GM23338 (cell line): ENCODE measurements at regions not wholly inside any gene's neighbourhood (a gene's known extent, or its start where the extent isn't known, plus 50 kb on each side); places are given as distances from the start of the nearest gene placed in this dataset.

ENCODE experiments used
- ATAC-seq: fragments of 200-7000 bp; cut with Tn5 transposase; 3 replicates; pipeline ENCODE4 v1.9.1; 2020
- DNase-seq: peaks from one replicate; pipeline ENCODE4 v3.0.0-alpha.2; 2015; ENCODE audit warnings: low spot score
- H2AFZ ChIP-seq: fragments of 200-600 bp; sonication (generic); 2 replicates; pipeline ENCODE4 v1.8.0; 2016; ENCODE audit warnings: antibody characterized with exemption, mild to moderate bottlenecking, moderate library complexity
- H3F3A ChIP-seq: fragments of 200-600 bp; sonication (generic); replicated peaks from 2 replicates; pipeline ENCODE4 v1.8.0; 2017; ENCODE audit warnings: antibody characterized with exemption, mixed run types, low read depth
- H3K27ac ChIP-seq: fragments of 200-600 bp; sonication (generic); 2 replicates; pipeline ENCODE4 v1.6.1; 2016; ENCODE audit warnings: low read depth
- H3K27me3 ChIP-seq: fragments of 200-600 bp; sonication (generic); 2 replicates; pipeline ENCODE4 v1.8.0; 2016; ENCODE audit warnings: mild to moderate bottlenecking, mixed run types, moderate library complexity; ENCODE audit not compliant: insufficient read depth
- H3K36me3 ChIP-seq: fragments of 200-600 bp; sonication (generic); 2 replicates; pipeline ENCODE4 v1.8.0; 2016; ENCODE audit warnings: mild to moderate bottlenecking; ENCODE audit not compliant: insufficient read depth
- H3K4me1 ChIP-seq: fragments of 200-600 bp; sonication (generic); 2 replicates; pipeline ENCODE4 v1.8.0; 2016; ENCODE audit warnings: mild to moderate bottlenecking, moderate library complexity; ENCODE audit not compliant: insufficient read depth
- H3K4me2 ChIP-seq: fragments of 200-600 bp; sonication (generic); 2 replicates; pipeline ENCODE4 v1.7.1; 2017; ENCODE audit warnings: mixed run types
- H3K4me3 ChIP-seq: fragments of 200-600 bp; sonication (generic); 2 replicates; pipeline ENCODE4 v1.6.1; 2016; ENCODE audit warnings: mixed run types
- H3K79me2 ChIP-seq: fragments of 200-600 bp; sonication (generic); replicated peaks from 2 replicates; pipeline ENCODE4 v1.8.0; 2017; ENCODE audit warnings: mild to moderate bottlenecking; ENCODE audit not compliant: insufficient read depth
- H3K9me2 ChIP-seq: fragments of 200-600 bp; sonication (generic); 2 replicates; pipeline ENCODE4 v1.8.0; 2017; ENCODE audit not compliant: insufficient read depth
- H4K20me1 ChIP-seq: fragments of 200-600 bp; sonication (generic); replicated peaks from 2 replicates; pipeline ENCODE4 v1.8.0; 2017; ENCODE audit warnings: mild to moderate bottlenecking; ENCODE audit not compliant: insufficient read depth
- H3K27ac Mint-ChIP-seq: 2 replicates; pipeline ENCODE4 v1.8.0; 2020; ENCODE audit warnings: inconsistent platforms, mild to moderate bottlenecking, moderate library complexity, mixed read lengths
- H3K27me3 Mint-ChIP-seq: 3 replicates; pipeline ENCODE4 v1.8.0; 2022; ENCODE audit warnings: low read depth, mild to moderate bottlenecking, moderate library complexity, mixed read lengths, inconsistent platforms; ENCODE audit not compliant: insufficient read depth, poor library complexity
- H3K36me3 Mint-ChIP-seq: 3 replicates; pipeline ENCODE4 v1.8.0; 2021; ENCODE audit warnings: low read depth, mild to moderate bottlenecking, inconsistent platforms, moderate library complexity, mixed read lengths
- H3K4me1 Mint-ChIP-seq: 3 replicates; pipeline ENCODE4 v1.8.0; 2020; ENCODE audit warnings: mild to moderate bottlenecking, inconsistent platforms, mixed read lengths
- H3K4me3 Mint-ChIP-seq: 3 replicates; pipeline ENCODE4 v1.8.0; 2021; ENCODE audit warnings: moderate library complexity, mild to moderate bottlenecking, inconsistent platforms, mixed read lengths
- H3K9me3 Mint-ChIP-seq: 3 replicates; pipeline ENCODE4 v1.8.0; 2020; ENCODE audit warnings: moderate library complexity, mild to moderate bottlenecking, inconsistent platforms, mixed read lengths
- CREB1 ChIP-seq: fragments of 250-450 bp; sonication (Bioruptor Pico); IDR thresholded peaks from 2 replicates; pipeline ENCODE4 v1.5.0; 2020; ENCODE audit warnings: low read depth, mild to moderate bottlenecking, moderate library complexity
- EZH2 ChIP-seq: fragments of 200-600 bp; sonication (generic); IDR thresholded peaks from one replicate; pipeline ENCODE4 v1.8.0; 2017; ENCODE audit warnings: antibody characterized with exemption, mild to moderate bottlenecking, low read depth; ENCODE audit not compliant: unreplicated experiment
- JUNB ChIP-seq: IDR thresholded peaks from one replicate; pipeline ENCODE4 v1.6.1; 2016; ENCODE audit warnings: antibody characterized with exemption; ENCODE audit not compliant: unreplicated experiment
- POLR2AphosphoS5 ChIP-seq: IDR thresholded peaks from 2 replicates; pipeline ENCODE4 v1.6.1; 2016; ENCODE audit warnings: antibody characterized with exemption, low read depth
- STAT1 ChIP-seq: IDR thresholded peaks from one replicate; pipeline ENCODE4 v1.6.1; 2016; ENCODE audit warnings: antibody characterized with exemption; ENCODE audit not compliant: unreplicated experiment
- TF ChIP-seq, protein P1 (sequence below): fragments of 250-450 bp; sonication (Bioruptor Pico); IDR thresholded peaks from 2 replicates; pipeline ENCODE4 v1.5.0; 2020; ENCODE audit warnings: mild to moderate bottlenecking, moderate library complexity
- TF ChIP-seq, protein P2 (sequence below), 2 experiments: fragments of 200-600 bp in 1 of 2; sonication (generic) in 1 of 2; conservative IDR thresholded peaks; 2 replicates each; pipeline versions ENCODE4 v1.5.1 to v1.6.1; 2016 to 2017; ENCODE audit warnings: antibody characterized with exemption in 2 of 2, low read depth in 2 of 2, mild to moderate bottlenecking in 2 of 2, moderate library complexity in 1 of 2
- TF ChIP-seq, protein P3 (sequence below): IDR thresholded peaks from one replicate; pipeline ENCODE4 v1.6.1; 2018; ENCODE audit warnings: antibody characterized with exemption; ENCODE audit not compliant: unreplicated experiment

- TF ChIP-seq, protein P1, sequence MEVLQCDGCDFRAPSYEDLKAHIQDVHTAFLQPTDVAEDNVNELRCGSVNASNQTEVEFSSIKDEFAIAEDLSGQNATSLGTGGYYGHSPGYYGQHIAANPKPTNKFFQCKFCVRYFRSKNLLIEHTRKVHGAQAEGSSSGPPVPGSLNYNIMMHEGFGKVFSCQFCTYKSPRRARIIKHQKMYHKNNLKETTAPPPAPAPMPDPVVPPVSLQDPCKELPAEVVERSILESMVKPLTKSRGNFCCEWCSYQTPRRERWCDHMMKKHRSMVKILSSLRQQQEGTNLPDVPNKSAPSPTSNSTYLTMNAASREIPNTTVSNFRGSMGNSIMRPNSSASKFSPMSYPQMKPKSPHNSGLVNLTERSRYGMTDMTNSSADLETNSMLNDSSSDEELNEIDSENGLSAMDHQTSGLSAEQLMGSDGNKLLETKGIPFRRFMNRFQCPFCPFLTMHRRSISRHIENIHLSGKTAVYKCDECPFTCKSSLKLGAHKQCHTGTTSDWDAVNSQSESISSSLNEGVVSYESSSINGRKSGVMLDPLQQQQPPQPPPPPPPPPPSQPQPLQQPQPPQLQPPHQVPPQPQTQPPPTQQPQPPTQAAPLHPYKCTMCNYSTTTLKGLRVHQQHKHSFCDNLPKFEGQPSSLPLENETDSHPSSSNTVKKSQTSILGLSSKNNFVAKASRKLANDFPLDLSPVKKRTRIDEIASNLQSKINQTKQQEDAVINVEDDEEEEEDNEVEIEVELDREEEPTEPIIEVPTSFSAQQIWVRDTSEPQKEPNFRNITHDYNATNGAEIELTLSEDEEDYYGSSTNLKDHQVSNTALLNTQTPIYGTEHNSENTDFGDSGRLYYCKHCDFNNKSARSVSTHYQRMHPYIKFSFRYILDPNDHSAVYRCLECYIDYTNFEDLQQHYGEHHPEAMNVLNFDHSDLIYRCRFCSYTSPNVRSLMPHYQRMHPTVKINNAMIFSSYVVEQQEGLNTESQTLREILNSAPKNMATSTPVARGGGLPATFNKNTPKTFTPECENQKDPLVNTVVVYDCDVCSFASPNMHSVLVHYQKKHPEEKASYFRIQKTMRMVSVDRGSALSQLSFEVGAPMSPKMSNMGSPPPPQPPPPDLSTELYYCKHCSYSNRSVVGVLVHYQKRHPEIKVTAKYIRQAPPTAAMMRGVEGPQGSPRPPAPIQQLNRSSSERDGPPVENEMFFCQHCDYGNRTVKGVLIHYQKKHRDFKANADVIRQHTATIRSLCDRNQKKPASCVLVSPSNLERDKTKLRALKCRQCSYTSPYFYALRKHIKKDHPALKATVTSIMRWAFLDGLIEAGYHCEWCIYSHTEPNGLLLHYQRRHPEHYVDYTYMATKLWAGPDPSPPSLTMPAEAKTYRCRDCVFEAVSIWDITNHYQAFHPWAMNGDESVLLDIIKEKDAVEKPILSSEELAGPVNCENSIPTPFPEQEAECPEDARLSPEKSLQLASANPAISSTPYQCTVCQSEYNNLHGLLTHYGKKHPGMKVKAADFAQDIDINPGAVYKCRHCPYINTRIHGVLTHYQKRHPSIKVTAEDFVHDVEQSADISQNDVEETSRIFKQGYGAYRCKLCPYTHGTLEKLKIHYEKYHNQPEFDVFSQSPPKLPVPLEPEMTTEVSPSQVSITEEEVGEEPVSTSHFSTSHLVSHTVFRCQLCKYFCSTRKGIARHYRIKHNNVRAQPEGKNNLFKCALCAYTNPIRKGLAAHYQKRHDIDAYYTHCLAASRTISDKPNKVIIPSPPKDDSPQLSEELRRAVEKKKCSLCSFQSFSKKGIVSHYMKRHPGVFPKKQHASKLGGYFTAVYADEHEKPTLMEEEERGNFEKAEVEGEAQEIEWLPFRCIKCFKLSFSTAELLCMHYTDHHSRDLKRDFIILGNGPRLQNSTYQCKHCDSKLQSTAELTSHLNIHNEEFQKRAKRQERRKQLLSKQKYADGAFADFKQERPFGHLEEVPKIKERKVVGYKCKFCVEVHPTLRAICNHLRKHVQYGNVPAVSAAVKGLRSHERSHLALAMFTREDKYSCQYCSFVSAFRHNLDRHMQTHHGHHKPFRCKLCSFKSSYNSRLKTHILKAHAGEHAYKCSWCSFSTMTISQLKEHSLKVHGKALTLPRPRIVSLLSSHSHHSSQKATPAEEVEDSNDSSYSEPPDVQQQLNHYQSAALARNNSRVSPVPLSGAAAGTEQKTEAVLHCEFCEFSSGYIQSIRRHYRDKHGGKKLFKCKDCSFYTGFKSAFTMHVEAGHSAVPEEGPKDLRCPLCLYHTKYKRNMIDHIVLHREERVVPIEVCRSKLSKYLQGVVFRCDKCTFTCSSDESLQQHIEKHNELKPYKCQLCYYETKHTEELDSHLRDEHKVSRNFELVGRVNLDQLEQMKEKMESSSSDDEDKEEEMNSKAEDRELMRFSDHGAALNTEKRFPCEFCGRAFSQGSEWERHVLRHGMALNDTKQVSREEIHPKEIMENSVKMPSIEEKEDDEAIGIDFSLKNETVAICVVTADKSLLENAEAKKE (CRISPR knock-in tag): no peak
- TF ChIP-seq EZH2 (no peak), JUNB (no peak), STAT1 (no peak), CREB1 (CRISPR knock-in tag) (no peak), POLR2AphosphoS5 (no peak)
- TF ChIP-seq, protein P2, sequence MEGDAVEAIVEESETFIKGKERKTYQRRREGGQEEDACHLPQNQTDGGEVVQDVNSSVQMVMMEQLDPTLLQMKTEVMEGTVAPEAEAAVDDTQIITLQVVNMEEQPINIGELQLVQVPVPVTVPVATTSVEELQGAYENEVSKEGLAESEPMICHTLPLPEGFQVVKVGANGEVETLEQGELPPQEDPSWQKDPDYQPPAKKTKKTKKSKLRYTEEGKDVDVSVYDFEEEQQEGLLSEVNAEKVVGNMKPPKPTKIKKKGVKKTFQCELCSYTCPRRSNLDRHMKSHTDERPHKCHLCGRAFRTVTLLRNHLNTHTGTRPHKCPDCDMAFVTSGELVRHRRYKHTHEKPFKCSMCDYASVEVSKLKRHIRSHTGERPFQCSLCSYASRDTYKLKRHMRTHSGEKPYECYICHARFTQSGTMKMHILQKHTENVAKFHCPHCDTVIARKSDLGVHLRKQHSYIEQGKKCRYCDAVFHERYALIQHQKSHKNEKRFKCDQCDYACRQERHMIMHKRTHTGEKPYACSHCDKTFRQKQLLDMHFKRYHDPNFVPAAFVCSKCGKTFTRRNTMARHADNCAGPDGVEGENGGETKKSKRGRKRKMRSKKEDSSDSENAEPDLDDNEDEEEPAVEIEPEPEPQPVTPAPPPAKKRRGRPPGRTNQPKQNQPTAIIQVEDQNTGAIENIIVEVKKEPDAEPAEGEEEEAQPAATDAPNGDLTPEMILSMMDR (conservative IDR thresholded peaks at IDR 0.05; ENCODE audit: low read depth in 2 of 2): no peak
Measured at GRCh38 chr4:56123051-56123450, 174.3 kb downstream of the CEP135 start (continued).

DNA sequence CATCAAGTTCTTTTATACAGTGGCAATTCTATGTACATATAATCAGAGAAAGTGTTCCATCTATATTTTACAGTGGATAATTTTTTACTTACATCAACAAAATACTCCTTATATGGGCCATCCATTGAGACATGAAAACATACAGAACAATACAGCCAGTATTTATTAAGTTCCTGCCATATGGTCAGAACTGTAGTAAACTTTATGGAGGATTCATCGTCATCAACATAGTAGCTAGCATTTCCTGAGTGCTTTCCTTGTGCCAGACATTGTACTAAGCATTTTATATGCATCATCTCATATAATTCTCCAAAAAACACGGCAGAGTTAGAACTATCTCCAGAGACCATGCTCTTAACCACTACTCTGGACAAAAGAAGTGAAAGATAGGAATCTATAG is 170.1 kb downstream of the CEP135 start:
- no peaks in the 10 kb centered on the region for H3K4me1 ChIP-seq
- H3K9me3 Mint-ChIP-seq: no peaks in the 10 kb centered on the region
- H3K27ac Mint-ChIP-seq: no peak overlapping the region
- H3K4me3 ChIP-seq: no peak overlapping the region
- no peaks in the 10 kb centered on the region for H3K9me2 ChIP-seq
- H3F3A ChIP-seq: no peaks in the 10 kb centered on the region
- ATAC-seq: no peak
- no peaks in the 10 kb centered on the region for H3K27me3 Mint-ChIP-seq
- no peak overlapping the region for H3K4me3 Mint-ChIP-seq
- DNase-seq: no peak
- no peaks in the 10 kb centered on the region for H3K36me3 Mint-ChIP-seq
- no peak overlapping the region for H2AFZ ChIP-seq
- no peaks in the 10 kb centered on the region for H3K4me1 Mint-ChIP-seq
- H3K4me2 ChIP-seq: no peak overlapping the region
- no peaks in the 10 kb centered on the region for H3K27me3 ChIP-seq
- no peak overlapping the region for H3K27ac ChIP-seq
- H3K79me2 ChIP-seq: no peaks in the 10 kb centered on the region
- no peaks in the 10 kb centered on the region for H4K20me1 ChIP-seq
- no peaks in the 10 kb centered on the region for H3K36me3 ChIP-seq
- TF ChIP-seq POLR2AphosphoS5 (no peak), JUNB (no peak), EZH2 (no peak)
- TF ChIP-seq, protein P3, sequence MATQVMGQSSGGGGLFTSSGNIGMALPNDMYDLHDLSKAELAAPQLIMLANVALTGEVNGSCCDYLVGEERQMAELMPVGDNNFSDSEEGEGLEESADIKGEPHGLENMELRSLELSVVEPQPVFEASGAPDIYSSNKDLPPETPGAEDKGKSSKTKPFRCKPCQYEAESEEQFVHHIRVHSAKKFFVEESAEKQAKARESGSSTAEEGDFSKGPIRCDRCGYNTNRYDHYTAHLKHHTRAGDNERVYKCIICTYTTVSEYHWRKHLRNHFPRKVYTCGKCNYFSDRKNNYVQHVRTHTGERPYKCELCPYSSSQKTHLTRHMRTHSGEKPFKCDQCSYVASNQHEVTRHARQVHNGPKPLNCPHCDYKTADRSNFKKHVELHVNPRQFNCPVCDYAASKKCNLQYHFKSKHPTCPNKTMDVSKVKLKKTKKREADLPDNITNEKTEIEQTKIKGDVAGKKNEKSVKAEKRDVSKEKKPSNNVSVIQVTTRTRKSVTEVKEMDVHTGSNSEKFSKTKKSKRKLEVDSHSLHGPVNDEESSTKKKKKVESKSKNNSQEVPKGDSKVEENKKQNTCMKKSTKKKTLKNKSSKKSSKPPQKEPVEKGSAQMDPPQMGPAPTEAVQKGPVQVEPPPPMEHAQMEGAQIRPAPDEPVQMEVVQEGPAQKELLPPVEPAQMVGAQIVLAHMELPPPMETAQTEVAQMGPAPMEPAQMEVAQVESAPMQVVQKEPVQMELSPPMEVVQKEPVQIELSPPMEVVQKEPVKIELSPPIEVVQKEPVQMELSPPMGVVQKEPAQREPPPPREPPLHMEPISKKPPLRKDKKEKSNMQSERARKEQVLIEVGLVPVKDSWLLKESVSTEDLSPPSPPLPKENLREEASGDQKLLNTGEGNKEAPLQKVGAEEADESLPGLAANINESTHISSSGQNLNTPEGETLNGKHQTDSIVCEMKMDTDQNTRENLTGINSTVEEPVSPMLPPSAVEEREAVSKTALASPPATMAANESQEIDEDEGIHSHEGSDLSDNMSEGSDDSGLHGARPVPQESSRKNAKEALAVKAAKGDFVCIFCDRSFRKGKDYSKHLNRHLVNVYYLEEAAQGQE: no peak
